ENCODE measurements at regions not wholly inside any gene's neighbourhood (a gene's known extent, or its start where the extent isn't known, plus 50 kb on each side); places are given as distances from the start of the nearest gene placed in this dataset.

- Histone ChIP-seq H3K4me1 (ENCODE audit: control insufficient read depth, insufficient read depth, low read length, poor library complexity, severe bottlenecking) (no peaks in the 10 kb centered on the region), H3K9me3 (ENCODE audit: control insufficient read depth, low read length) (no peaks in the 10 kb centered on the region), H3K36me3 (ENCODE audit: control insufficient read depth, insufficient read depth, low read length) (no peaks in the 10 kb centered on the region), H3K27me3 (replicated peaks; ENCODE audit: control insufficient read depth, insufficient read depth, low read length, poor library complexity, severe bottlenecking) (no peaks in the 10 kb centered on the region), H3K27ac (ENCODE audit: insufficient read depth, low read length, poor library complexity, severe bottlenecking) (no peak overlapping the region), H3K4me3 (ENCODE audit: insufficient read depth, low read depth, low read length, poor library complexity, severe bottlenecking) (no peak overlapping the region)
- DNase-seq, result no peak
Measured at GRCh38 chr7:69149804-69150782, 448.2 kb upstream of the AUTS2 start.

DNA sequence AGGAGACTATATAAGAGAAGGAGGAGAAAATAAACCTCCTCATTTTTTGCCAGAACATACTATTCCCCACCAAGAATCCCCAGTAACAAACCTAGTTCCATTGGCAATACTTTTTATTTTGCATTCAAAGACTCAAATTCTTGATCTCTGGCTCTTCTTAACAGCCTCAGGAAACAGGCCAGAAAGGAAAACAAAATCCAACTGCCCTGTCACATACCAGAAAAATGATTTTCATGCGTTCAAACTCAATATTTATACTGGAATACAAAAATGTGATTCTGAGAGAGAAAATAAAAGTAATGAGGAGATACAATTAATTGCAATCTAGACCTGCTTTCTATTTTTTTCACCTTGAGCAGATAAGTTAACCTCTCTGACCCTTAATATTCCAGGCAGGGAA, 435.9 kb upstream of the AUTS2 start:
- Histone ChIP-seq H3K9me3 (ENCODE audit: control insufficient read depth, low read length) (no peaks in the 10 kb centered on the region), H3K27me3 (replicated peaks; ENCODE audit: control insufficient read depth, insufficient read depth, low read length, poor library complexity, severe bottlenecking) (no peaks in the 10 kb centered on the region), H3K27ac (ENCODE audit: insufficient read depth, low read length, poor library complexity, severe bottlenecking) (no peak overlapping the region), H3K36me3 (ENCODE audit: control insufficient read depth, insufficient read depth, low read length) (no peaks in the 10 kb centered on the region), H3K4me3 (ENCODE audit: insufficient read depth, low read depth, low read length, poor library complexity, severe bottlenecking) (no peak overlapping the region), H3K4me1 (ENCODE audit: control insufficient read depth, insufficient read depth, low read length, poor library complexity, severe bottlenecking) (no peaks in the 10 kb centered on the region)
- no peak for DNase-seq

DNA sequence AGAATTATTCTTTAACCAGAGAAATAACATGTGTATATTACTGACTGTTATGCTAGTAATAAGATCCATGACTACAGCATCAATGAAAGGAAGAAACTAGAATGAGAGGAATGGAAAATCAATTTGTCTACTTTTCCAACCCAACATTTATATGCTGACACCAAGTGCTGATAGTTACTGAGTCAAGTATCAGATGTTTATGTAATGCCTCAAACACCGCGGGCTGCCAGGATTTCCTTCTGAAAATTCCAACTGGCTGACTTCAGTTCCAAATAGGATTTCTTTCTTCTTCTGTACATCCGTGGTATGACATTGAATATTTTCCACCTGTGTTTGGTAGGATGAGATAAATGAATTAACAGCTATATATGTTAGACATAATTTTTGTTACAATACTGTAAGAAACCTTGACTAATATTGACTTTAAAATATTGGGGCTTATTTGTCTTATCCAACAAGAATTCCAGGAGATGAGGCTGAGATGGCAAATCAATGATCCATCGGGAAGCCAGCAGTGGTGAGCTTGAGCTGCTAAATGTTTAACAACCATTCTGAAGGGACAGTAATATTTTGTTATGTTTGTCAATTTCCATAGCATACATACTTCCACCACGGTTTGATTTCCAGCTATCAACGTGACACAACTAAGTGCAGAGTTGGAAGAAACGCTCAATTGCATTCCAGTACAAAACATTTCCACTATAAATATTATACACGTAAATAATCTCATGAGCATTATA, 435.2 kb upstream of the AUTS2 start:
- H3K4me3 ChIP-seq (ENCODE audit: insufficient read depth, low read depth, low read length, poor library complexity, severe bottlenecking), result no peak overlapping the region

DNA sequence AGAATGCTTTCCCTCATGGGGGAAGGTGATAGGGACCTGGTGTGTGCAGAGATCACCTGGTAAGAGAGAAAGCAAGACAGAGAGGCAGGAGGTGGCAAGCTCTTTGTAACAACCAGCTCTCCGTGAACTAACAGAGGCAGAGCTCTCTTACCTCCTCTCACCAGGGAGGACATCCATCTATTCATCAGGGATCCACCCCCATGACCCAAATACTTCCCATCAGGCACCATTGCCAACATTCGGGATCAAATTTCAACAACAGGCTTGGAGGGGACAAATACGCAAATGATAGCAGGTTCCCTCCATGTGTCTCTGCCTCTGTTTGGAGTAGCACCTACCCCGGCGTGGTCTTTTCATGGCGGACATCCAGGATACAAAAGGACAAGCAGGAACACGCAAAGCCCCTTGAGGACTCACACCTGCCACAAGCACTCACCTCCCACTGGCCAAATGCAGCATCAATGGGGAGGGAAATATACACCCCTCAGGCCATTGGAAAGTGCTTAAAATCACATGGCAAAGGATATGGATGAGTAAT, 431.2 kb upstream of the AUTS2 start:
- H3K9me3 ChIP-seq (ENCODE audit: control insufficient read depth, low read length), result no peaks in the 10 kb centered on the region
- DNase-seq, result no peak
- no peaks in the 10 kb centered on the region for H3K4me1 ChIP-seq (ENCODE audit: control insufficient read depth, insufficient read depth, low read length, poor library complexity, severe bottlenecking)
- no peak overlapping the region for H3K4me3 ChIP-seq (ENCODE audit: insufficient read depth, low read depth, low read length, poor library complexity, severe bottlenecking)
- H3K27me3 ChIP-seq (replicated peaks; ENCODE audit: control insufficient read depth, insufficient read depth, low read length, poor library complexity, severe bottlenecking), result no peaks in the 10 kb centered on the region
- no peak overlapping the region for H3K27ac ChIP-seq (ENCODE audit: insufficient read depth, low read length, poor library complexity, severe bottlenecking)
- no peaks in the 10 kb centered on the region for H3K36me3 ChIP-seq (ENCODE audit: control insufficient read depth, insufficient read depth, low read length)

More for the DNA sequence above, 435.2 kb upstream of the AUTS2 start:
- Histone ChIP-seq H3K4me1 (ENCODE audit: control insufficient read depth, insufficient read depth, low read length, poor library complexity, severe bottlenecking) (no peaks in the 10 kb centered on the region), H3K27me3 (replicated peaks; ENCODE audit: control insufficient read depth, insufficient read depth, low read length, poor library complexity, severe bottlenecking) (no peaks in the 10 kb centered on the region), H3K27ac (ENCODE audit: insufficient read depth, low read length, poor library complexity, severe bottlenecking) (no peak overlapping the region), H3K36me3 (ENCODE audit: control insufficient read depth, insufficient read depth, low read length) (no peaks in the 10 kb centered on the region), H3K9me3 (ENCODE audit: control insufficient read depth, low read length) (no peaks in the 10 kb centered on the region)
- no peak for DNase-seq

DNA sequence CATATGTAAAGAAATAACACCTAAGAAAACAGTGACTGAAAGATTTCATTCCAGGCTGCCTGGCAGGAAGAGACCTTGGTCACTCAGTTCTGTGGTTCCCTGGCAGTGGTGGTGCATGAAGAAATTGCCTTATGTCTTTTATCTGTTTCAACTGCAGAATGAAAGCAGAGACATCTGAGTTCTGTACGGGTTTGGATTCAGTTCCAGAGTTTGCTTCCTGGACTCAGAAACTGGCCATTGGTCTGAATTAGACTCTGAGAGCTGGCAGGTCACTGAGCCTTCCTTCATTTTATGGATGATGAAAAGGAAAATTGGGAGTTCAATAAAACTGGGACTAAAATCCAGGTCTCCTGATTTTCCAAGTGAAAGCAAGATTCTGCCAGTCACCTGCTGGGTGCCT, 428.9 kb upstream of the AUTS2 start:
- no peak for DNase-seq
- Histone ChIP-seq H3K27ac (ENCODE audit: insufficient read depth, low read length, poor library complexity, severe bottlenecking) (no peak overlapping the region), H3K9me3 (ENCODE audit: control insufficient read depth, low read length) (no peaks in the 10 kb centered on the region), H3K36me3 (ENCODE audit: control insufficient read depth, insufficient read depth, low read length) (no peaks in the 10 kb centered on the region), H3K4me1 (ENCODE audit: control insufficient read depth, insufficient read depth, low read length, poor library complexity, severe bottlenecking) (no peaks in the 10 kb centered on the region), H3K4me3 (ENCODE audit: insufficient read depth, low read depth, low read length, poor library complexity, severe bottlenecking) (no peak overlapping the region), H3K27me3 (replicated peaks; ENCODE audit: control insufficient read depth, insufficient read depth, low read length, poor library complexity, severe bottlenecking) (no peaks in the 10 kb centered on the region)

DNA sequence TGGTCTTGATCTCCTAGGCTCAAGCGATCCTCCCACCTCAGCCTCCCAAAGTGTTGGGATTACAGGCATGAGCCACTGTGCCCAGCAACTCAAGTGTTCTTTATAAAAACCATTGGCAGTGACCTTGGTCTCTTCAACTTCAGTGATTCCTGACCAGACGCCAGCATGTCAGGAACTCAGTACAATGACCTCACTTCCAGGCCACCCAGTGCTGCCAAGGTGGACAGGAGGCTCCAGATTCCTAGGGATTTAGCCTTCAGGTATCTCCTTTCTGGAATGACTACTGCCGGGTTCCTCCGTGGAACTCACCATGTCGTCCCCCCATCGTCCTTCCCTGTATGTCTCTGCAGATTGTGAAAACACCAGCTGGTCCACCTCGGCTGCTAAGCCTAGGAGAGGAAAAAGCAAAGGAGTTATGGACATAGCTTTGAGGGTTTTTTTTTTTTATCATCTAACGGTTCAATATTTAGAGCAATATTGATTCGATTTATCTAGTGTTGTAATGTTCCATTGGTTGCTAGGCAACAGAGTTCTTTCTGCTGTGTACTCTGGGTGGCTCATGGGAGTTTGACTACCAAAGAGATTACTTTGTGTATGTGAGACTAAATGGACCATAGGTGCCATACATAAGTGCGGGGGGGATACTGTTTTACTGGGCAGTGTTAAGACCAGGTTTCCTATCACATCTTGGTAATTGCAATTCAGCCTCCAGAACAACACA, 425.8 kb upstream of the AUTS2 start:
- H3K27ac ChIP-seq (ENCODE audit: insufficient read depth, low read length, poor library complexity, severe bottlenecking), result no peak overlapping the region
- no peaks in the 10 kb centered on the region for H3K27me3 ChIP-seq (replicated peaks; ENCODE audit: control insufficient read depth, insufficient read depth, low read length, poor library complexity, severe bottlenecking)
- no peaks in the 10 kb centered on the region for H3K4me1 ChIP-seq (ENCODE audit: control insufficient read depth, insufficient read depth, low read length, poor library complexity, severe bottlenecking)
- no peak for DNase-seq
- H3K9me3 ChIP-seq (ENCODE audit: control insufficient read depth, low read length), result no peaks in the 10 kb centered on the region
- H3K36me3 ChIP-seq (ENCODE audit: control insufficient read depth, insufficient read depth, low read length), result no peaks in the 10 kb centered on the region
- H3K4me3 ChIP-seq (ENCODE audit: insufficient read depth, low read depth, low read length, poor library complexity, severe bottlenecking), result no peak overlapping the region

DNA sequence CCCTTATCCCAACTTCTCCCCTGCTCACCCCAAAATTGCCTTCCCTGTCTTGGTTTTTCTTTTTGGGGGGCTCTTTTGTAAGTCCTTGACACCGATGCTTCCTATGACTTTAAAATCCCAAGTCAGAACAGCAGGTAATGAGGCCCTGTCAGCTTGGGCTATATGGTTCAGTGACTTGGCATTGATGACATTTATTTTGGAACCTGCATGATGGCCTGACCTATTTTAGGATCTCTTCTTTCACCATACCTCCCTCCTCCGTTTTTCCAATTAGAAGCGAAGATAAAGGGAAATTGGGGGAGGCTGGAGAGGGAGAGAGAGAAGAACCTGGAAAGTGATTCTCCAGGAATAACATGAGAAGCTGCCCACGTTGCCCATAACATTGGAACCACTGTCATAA, 424.9 kb upstream of the AUTS2 start:
- no peak for DNase-seq
- Histone ChIP-seq H3K9me3 (ENCODE audit: control insufficient read depth, low read length) (no peaks in the 10 kb centered on the region), H3K36me3 (ENCODE audit: control insufficient read depth, insufficient read depth, low read length) (no peaks in the 10 kb centered on the region), H3K4me1 (ENCODE audit: control insufficient read depth, insufficient read depth, low read length, poor library complexity, severe bottlenecking) (no peaks in the 10 kb centered on the region), H3K27ac (ENCODE audit: insufficient read depth, low read length, poor library complexity, severe bottlenecking) (no peak overlapping the region), H3K4me3 (ENCODE audit: insufficient read depth, low read depth, low read length, poor library complexity, severe bottlenecking) (no peak overlapping the region), H3K27me3 (replicated peaks; ENCODE audit: control insufficient read depth, insufficient read depth, low read length, poor library complexity, severe bottlenecking) (no peaks in the 10 kb centered on the region)

- no peak for DNase-seq
- no peak overlapping the region for H3K4me3 ChIP-seq (ENCODE audit: insufficient read depth, low read depth, low read length, poor library complexity, severe bottlenecking)
- H3K9me3 ChIP-seq (ENCODE audit: control insufficient read depth, low read length), result no peaks in the 10 kb centered on the region
- H3K4me1 ChIP-seq (ENCODE audit: control insufficient read depth, insufficient read depth, low read length, poor library complexity, severe bottlenecking), result no peaks in the 10 kb centered on the region
- H3K27me3 ChIP-seq (replicated peaks; ENCODE audit: control insufficient read depth, insufficient read depth, low read length, poor library complexity, severe bottlenecking), result no peaks in the 10 kb centered on the region
- no peaks in the 10 kb centered on the region for H3K36me3 ChIP-seq (ENCODE audit: control insufficient read depth, insufficient read depth, low read length)
- no peak overlapping the region for H3K27ac ChIP-seq (ENCODE audit: insufficient read depth, low read length, poor library complexity, severe bottlenecking)
Measured at GRCh38 chr7:69173846-69174245, 424.4 kb upstream of the AUTS2 start.

DNA sequence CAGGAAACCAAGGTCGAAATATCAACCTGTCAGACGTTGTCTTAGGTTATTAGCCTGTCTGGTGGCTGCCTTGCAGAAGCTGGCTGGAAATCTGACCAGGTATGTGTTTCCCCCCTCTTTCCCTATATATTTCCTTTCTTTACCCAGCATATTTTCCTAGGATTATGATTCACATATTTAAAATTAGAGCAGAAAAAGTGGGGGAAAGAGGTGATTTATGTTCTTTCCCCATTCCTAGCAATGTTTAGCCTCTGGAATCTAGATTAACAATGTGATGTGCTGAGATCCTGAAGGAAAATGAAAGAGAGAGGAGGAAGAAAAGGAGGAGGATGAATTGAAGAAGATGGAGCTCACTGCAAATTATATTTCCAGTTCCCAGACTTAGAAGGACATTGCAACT, 421.4 kb upstream of the AUTS2 start:
- Histone ChIP-seq H3K36me3 (ENCODE audit: control insufficient read depth, insufficient read depth, low read length) (no peaks in the 10 kb centered on the region), H3K27me3 (replicated peaks; ENCODE audit: control insufficient read depth, insufficient read depth, low read length, poor library complexity, severe bottlenecking) (no peaks in the 10 kb centered on the region), H3K4me3 (ENCODE audit: insufficient read depth, low read depth, low read length, poor library complexity, severe bottlenecking) (no peak overlapping the region), H3K27ac (ENCODE audit: insufficient read depth, low read length, poor library complexity, severe bottlenecking) (no peak overlapping the region), H3K9me3 (ENCODE audit: control insufficient read depth, low read length) (no peaks in the 10 kb centered on the region), H3K4me1 (ENCODE audit: control insufficient read depth, insufficient read depth, low read length, poor library complexity, severe bottlenecking) (no peaks in the 10 kb centered on the region)
- DNase-seq, result no peak
